SU-DHL-6 (cell line): ENCODE measurements at regions not wholly inside any gene's neighbourhood (a gene's known extent, or its start where the extent isn't known, plus 50 kb on each side); places are given as distances from the start of the nearest gene placed in this dataset.

Experiments used
- CTCF ChIP-seq: fragments of 200-600 bp; sonication (generic); IDR thresholded peaks from one replicate; pipeline ENCODE4 v1.5.1; 2017; ENCODE audit warnings: antibody characterized with exemption, mild to moderate bottlenecking, low read length, moderate library complexity; ENCODE audit not compliant: insufficient read depth, poor library complexity, severe bottlenecking
- EZH2phosphoT487 ChIP-seq: fragments of 200-600 bp; sonication (generic), shearing (Covaris generic); conservative IDR thresholded peaks from 2 replicates; pipeline ENCODE4 v1.6.1; 2018; ENCODE audit warnings: mild to moderate bottlenecking, antibody characterized with exemption, low read length, moderate library complexity, mixed read lengths

GRCh38 chr11:100576718-100577021, 110.4 kb upstream of the ARHGAP42 start:
- no peak for TF ChIP-seq EZH2phosphoT487
- TF ChIP-seq CTCF, result no peak
